Keratinocyte (primary cell): ENCODE measurements at regions not wholly inside any gene's neighbourhood (a gene's known extent, or its start where the extent isn't known, plus 50 kb on each side); places are given as distances from the start of the nearest gene placed in this dataset.

Experiments used
- DNase-seq: peaks from one replicate; pipeline ENCODE4 v3.0.0-alpha.2; 2011; ENCODE audit warnings: low read depth, missing footprints, low spot score
- FAIRE-seq: peaks from 2 replicates; lab custom pipeline; 2011; peaks lifted over from hg19 to GRCh38; lab: Jason Lieb, UNC
- H2AFZ ChIP-seq: 2 replicates; pipeline ENCODE4 v1.6.0; 2012; ENCODE audit warnings: low read length, control low read depth, inconsistent platforms; ENCODE audit not compliant: control insufficient read depth
- H3K27ac ChIP-seq: 2 replicates; pipeline ENCODE4 v1.5.1; 2011; ENCODE audit warnings: low read length; ENCODE audit not compliant: control insufficient read depth, insufficient read depth
- H3K27me3 ChIP-seq: 3 replicates; pipeline ENCODE4 v1.6.0; 2011; ENCODE audit warnings: low read length; ENCODE audit not compliant: control insufficient read depth, insufficient read depth; ENCODE audit errors: extremely low read depth
- H3K36me3 ChIP-seq, 2 experiments: 2 replicates in 1 of 2; 3 replicates in 1 of 2; pipeline ENCODE4 v1.5.1; 2011; ENCODE audit warnings: low read length in 2 of 2, mild to moderate bottlenecking in 1 of 2; ENCODE audit not compliant: control insufficient read depth in 2 of 2, insufficient read depth in 2 of 2; ENCODE audit errors: extremely low read depth in 1 of 2
- H3K4me1 ChIP-seq: 3 replicates; pipeline ENCODE4 v1.5.1; 2011; ENCODE audit warnings: low read length; ENCODE audit not compliant: control insufficient read depth, insufficient read depth; ENCODE audit errors: extremely low read depth
- H3K4me2 ChIP-seq: 3 replicates; pipeline ENCODE4 v1.6.0; 2011; ENCODE audit warnings: low read depth, low read length; ENCODE audit not compliant: control insufficient read depth, insufficient read depth; ENCODE audit errors: extremely low read depth
- H3K4me3 ChIP-seq, 3 experiments: fragments of 200-600 bp in 1 of 3; sonication (generic) in 1 of 3; 2 replicates in 2 of 3; 3 replicates in 1 of 3; pipeline ENCODE4 v1.5.1; 2011 to 2016; ENCODE audit warnings: low read length in 3 of 3, mild to moderate bottlenecking in 3 of 3, control low read depth in 2 of 3, inconsistent platforms in 1 of 3, low read depth in 1 of 3, mixed read lengths in 1 of 3, mixed run types in 1 of 3, moderate library complexity in 1 of 3; ENCODE audit not compliant: control insufficient read depth in 2 of 3, insufficient read depth in 2 of 3; ENCODE audit errors: extremely low read depth in 1 of 3
- H3K79me2 ChIP-seq: 2 replicates; pipeline ENCODE4 v1.6.0; 2012; ENCODE audit warnings: low read length; ENCODE audit not compliant: control insufficient read depth, insufficient read depth
- H3K9ac ChIP-seq: 3 replicates; pipeline ENCODE4 v1.6.0; 2011; ENCODE audit warnings: low read length; ENCODE audit not compliant: control insufficient read depth, insufficient read depth; ENCODE audit errors: extremely low read depth
- H3K9me1 ChIP-seq: 3 replicates; pipeline ENCODE4 v1.6.0; 2011; ENCODE audit warnings: low read length; ENCODE audit not compliant: control insufficient read depth, insufficient read depth; ENCODE audit errors: extremely low read depth
- H3K9me3 ChIP-seq: 2 replicates; pipeline ENCODE4 v1.5.1; 2012; ENCODE audit warnings: low read depth, low read length; ENCODE audit not compliant: control insufficient read depth
- H4K20me1 ChIP-seq: 3 replicates; pipeline ENCODE4 v1.6.0; 2011; ENCODE audit warnings: low read length; ENCODE audit not compliant: control insufficient read depth, insufficient read depth; ENCODE audit errors: extremely low read depth
- EZH2 ChIP-seq: IDR thresholded peaks from one replicate; pipeline ENCODE4 v1.6.1; 2012; ENCODE audit warnings: inconsistent platforms, mild to moderate bottlenecking, low read length, moderate library complexity
- dilution Hi-C: fragments of 300-500 bp; cut with MboI; formaldehyde crosslinking; loops from one replicate; pipeline ENCODE4 v1.7.0; 2020; ENCODE audit warnings: low sequenced_read_pairs; ENCODE audit not compliant: extremely low pct_ligation_motif_present
- TF ChIP-seq, protein P1 (sequence below), 3 experiments: IDR thresholded peaks in 1 of 3; conservative IDR thresholded peaks in 1 of 3; optimal IDR thresholded peaks in 1 of 3; 2 replicates in 2 of 3; 3 replicates in 1 of 3; pipeline versions ENCODE3 to v1.5.1; 2011; ENCODE audit warnings: low read length in 3 of 3, mild to moderate bottlenecking in 3 of 3, moderate library complexity in 2 of 3, control low read depth in 1 of 3, inconsistent platforms in 1 of 3; ENCODE audit not compliant: insufficient read depth in 2 of 3; ENCODE audit errors: extremely low read depth in 1 of 3

DNA sequence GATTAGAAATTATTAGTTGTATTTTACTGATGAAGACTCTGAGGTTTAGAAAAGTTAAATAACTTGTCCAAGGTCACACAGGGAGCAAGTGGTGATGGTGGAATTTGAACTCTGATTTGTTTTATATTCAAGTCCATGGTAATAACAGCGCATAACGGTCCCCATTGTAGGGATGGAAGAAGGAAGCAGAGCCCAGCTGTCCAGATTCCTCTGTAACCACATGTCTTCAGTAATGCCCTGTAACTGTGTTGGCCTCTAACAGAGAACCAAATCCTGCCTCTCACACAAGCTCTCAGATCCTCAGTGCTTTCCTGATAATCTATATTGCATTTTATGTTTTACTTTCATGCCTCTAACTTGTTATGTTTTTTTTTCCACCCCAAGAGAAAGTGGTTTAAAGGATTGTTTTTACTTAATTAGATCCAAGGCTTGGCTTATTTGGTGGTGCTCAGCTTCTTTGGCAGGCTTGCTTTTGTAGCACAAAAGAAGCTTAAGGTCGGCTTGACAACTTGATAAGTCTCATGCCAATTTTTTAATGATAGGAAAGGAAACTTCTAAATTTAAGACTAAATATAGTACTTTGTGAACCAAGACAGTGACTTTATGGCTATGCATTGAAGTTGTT, 105.1 kb upstream of the SEL1L start:
- H3K9me3 ChIP-seq = no peaks in the 10 kb centered on the region
- no peaks in the 10 kb centered on the region for H3K4me1 ChIP-seq
- H4K20me1 ChIP-seq = no peaks in the 10 kb centered on the region
- H3K27ac ChIP-seq = no peak overlapping the region
- no peak for DNase-seq
- dilution Hi-C loops = no loop called here
- no peak overlapping the region for H3K9ac ChIP-seq
- H2AFZ ChIP-seq = no peak overlapping the region
- no peak for FAIRE-seq
- H3K4me3 ChIP-seq = no peak overlapping the region
- H3K9me1 ChIP-seq = no peaks in the 10 kb centered on the region
- H3K4me2 ChIP-seq = no peak overlapping the region
- H3K27me3 ChIP-seq = no peaks in the 10 kb centered on the region
- no peaks in the 10 kb centered on the region for H3K79me2 ChIP-seq
- H3K36me3 ChIP-seq = no peaks in the 10 kb centered on the region
- TF ChIP-seq, protein P1, sequence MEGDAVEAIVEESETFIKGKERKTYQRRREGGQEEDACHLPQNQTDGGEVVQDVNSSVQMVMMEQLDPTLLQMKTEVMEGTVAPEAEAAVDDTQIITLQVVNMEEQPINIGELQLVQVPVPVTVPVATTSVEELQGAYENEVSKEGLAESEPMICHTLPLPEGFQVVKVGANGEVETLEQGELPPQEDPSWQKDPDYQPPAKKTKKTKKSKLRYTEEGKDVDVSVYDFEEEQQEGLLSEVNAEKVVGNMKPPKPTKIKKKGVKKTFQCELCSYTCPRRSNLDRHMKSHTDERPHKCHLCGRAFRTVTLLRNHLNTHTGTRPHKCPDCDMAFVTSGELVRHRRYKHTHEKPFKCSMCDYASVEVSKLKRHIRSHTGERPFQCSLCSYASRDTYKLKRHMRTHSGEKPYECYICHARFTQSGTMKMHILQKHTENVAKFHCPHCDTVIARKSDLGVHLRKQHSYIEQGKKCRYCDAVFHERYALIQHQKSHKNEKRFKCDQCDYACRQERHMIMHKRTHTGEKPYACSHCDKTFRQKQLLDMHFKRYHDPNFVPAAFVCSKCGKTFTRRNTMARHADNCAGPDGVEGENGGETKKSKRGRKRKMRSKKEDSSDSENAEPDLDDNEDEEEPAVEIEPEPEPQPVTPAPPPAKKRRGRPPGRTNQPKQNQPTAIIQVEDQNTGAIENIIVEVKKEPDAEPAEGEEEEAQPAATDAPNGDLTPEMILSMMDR (optimal IDR thresholded peaks at IDR 0.05 in 1 of 3, IDR thresholded peaks at IDR 0.05 in 1 of 3, conservative IDR thresholded peaks at IDR 0.05 in 1 of 3; ENCODE audit: extremely low read depth in 1 of 3, insufficient read depth in 2 of 3, low read length in 3 of 3) = no peak
- no peak for TF ChIP-seq EZH2

DNA sequence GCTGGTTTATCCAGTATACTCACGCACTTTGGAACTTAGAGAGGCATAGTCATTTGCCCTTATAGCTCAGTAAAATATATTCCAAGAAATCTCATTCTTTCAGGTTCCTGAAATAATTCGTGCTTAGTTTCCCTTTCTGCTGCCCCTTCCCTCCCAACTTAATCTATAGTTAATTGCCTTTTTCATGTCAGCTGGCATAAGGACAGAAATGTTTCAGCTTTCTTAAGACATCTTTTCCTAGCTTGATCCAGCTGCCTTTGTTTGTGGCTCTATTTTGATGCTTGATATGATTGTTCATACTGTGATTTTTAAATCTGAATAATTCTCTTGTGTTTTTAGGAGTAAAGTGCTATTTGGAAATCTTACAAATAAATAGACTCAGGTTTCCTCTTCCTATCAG, 120.0 kb upstream of the SEL1L start:
- Histone ChIP-seq H3K9me1 (no peaks in the 10 kb centered on the region), H3K9me3 (no peaks in the 10 kb centered on the region), H3K4me2 (no peak overlapping the region), H4K20me1 (no peaks in the 10 kb centered on the region), H3K27ac (no peak overlapping the region), H2AFZ (no peak overlapping the region), H3K4me1 (no peaks in the 10 kb centered on the region), H3K9ac (no peak overlapping the region), H3K4me3 (no peak overlapping the region), H3K36me3 (no peaks in the 10 kb centered on the region), H3K79me2 (no peaks in the 10 kb centered on the region), H3K27me3 (no peaks in the 10 kb centered on the region)
- dilution Hi-C loops = no loop called here
- TF ChIP-seq, protein P1 (optimal IDR thresholded peaks at IDR 0.05 in 1 of 3, IDR thresholded peaks at IDR 0.05 in 1 of 3, conservative IDR thresholded peaks at IDR 0.05 in 1 of 3; ENCODE audit: extremely low read depth in 1 of 3, insufficient read depth in 2 of 3, low read length in 3 of 3) = no peak
- no peak for TF ChIP-seq EZH2
- no peak for DNase-seq
- FAIRE-seq = no peak
